HL-60 (cell line): ENCODE measurements at regions not wholly inside any gene's neighbourhood (a gene's known extent, or its start where the extent isn't known, plus 50 kb on each side); places are given as distances from the start of the nearest gene placed in this dataset.
A peak's percentile ranks its signal among the peaks of the same experiment; 100 is the strongest.

Experiments used
- DNase-seq, 2 experiments: peaks; one replicate each; pipeline ENCODE4 v3.0.0-alpha.2; 2010 to 2020; ENCODE audit warnings: low read depth in 1 of 2, low spot score in 1 of 2
- H3K27ac ChIP-seq: fragments of 250-450 bp; sonication (Bioruptor Pico); replicated peaks from 2 replicates; pipeline ENCODE4 v1.5.1; 2020; ENCODE audit warnings: mild to moderate bottlenecking, moderate library complexity
- H3K27me3 ChIP-seq: fragments of 250-450 bp; sonication (Bioruptor Pico); 2 replicates; pipeline ENCODE4 v1.5.1; 2021; ENCODE audit warnings: mild to moderate bottlenecking, moderate library complexity; ENCODE audit not compliant: insufficient read depth, poor library complexity, severe bottlenecking
- H3K4me3 ChIP-seq: replicated peaks from 2 replicates; pipeline ENCODE4 v1.5.1; 2011; ENCODE audit warnings: mild to moderate bottlenecking, control low read depth, low read length; ENCODE audit not compliant: insufficient read depth
- TF ChIP-seq, protein P1 (sequence below): IDR thresholded peaks from 2 replicates; pipeline ENCODE4 v1.6.1; 2012; ENCODE audit warnings: low read depth; ENCODE audit not compliant: insufficient replicate concordance
- TF ChIP-seq, protein P2 (sequence below): IDR thresholded peaks from one replicate; pipeline ENCODE4 v1.5.1; 2011; ENCODE audit warnings: low read length, control low read depth, inconsistent platforms; ENCODE audit not compliant: insufficient read depth

DNA sequence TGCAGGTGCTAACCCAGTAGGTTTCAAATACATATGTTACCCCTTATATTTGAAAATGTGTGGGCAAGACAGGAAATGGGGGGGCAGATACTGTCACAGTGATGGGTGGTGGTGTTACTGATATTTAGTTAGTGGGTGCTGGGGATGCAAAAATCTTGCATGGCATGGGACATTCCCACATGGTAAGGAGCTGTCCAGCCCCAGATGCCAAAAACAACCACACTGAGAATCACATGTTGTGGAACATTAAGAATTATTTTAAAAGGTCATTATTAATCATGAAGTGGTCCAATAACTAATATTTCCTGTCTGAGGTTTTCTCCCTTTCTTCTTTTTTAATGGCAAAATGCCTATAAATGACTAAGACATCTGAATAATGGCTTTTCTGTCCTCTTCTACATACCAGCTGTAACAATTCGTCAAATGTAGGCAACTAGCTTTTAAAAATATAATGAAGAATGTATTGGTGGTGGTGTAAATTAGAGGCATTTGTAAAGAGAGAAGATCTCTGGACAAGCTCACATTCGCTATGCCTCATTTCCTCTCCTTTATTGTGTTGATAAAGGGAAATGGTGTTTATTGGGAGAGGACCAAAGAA is 57.3 kb upstream of the SLC35B3 start:
- no peak for DNase-seq
- no peaks in the 10 kb centered on the region for H3K27me3 ChIP-seq
- H3K27ac ChIP-seq: no peak overlapping the region
- TF ChIP-seq, protein P1, sequence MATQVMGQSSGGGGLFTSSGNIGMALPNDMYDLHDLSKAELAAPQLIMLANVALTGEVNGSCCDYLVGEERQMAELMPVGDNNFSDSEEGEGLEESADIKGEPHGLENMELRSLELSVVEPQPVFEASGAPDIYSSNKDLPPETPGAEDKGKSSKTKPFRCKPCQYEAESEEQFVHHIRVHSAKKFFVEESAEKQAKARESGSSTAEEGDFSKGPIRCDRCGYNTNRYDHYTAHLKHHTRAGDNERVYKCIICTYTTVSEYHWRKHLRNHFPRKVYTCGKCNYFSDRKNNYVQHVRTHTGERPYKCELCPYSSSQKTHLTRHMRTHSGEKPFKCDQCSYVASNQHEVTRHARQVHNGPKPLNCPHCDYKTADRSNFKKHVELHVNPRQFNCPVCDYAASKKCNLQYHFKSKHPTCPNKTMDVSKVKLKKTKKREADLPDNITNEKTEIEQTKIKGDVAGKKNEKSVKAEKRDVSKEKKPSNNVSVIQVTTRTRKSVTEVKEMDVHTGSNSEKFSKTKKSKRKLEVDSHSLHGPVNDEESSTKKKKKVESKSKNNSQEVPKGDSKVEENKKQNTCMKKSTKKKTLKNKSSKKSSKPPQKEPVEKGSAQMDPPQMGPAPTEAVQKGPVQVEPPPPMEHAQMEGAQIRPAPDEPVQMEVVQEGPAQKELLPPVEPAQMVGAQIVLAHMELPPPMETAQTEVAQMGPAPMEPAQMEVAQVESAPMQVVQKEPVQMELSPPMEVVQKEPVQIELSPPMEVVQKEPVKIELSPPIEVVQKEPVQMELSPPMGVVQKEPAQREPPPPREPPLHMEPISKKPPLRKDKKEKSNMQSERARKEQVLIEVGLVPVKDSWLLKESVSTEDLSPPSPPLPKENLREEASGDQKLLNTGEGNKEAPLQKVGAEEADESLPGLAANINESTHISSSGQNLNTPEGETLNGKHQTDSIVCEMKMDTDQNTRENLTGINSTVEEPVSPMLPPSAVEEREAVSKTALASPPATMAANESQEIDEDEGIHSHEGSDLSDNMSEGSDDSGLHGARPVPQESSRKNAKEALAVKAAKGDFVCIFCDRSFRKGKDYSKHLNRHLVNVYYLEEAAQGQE: peak; percentile 84
- TF ChIP-seq, protein P2, sequence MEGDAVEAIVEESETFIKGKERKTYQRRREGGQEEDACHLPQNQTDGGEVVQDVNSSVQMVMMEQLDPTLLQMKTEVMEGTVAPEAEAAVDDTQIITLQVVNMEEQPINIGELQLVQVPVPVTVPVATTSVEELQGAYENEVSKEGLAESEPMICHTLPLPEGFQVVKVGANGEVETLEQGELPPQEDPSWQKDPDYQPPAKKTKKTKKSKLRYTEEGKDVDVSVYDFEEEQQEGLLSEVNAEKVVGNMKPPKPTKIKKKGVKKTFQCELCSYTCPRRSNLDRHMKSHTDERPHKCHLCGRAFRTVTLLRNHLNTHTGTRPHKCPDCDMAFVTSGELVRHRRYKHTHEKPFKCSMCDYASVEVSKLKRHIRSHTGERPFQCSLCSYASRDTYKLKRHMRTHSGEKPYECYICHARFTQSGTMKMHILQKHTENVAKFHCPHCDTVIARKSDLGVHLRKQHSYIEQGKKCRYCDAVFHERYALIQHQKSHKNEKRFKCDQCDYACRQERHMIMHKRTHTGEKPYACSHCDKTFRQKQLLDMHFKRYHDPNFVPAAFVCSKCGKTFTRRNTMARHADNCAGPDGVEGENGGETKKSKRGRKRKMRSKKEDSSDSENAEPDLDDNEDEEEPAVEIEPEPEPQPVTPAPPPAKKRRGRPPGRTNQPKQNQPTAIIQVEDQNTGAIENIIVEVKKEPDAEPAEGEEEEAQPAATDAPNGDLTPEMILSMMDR: no peak
- H3K4me3 ChIP-seq: no peak overlapping the region
